ENCODE measurements at regions not wholly inside any gene's neighbourhood (a gene's known extent, or its start where the extent isn't known, plus 50 kb on each side); places are given as distances from the start of the nearest gene placed in this dataset.

GRCh38 chr13:97116754-97117153 is 105.4 kb upstream of the MBNL2 start:
- Mint-ChIP-seq H3K27me3 (peaks cover 39 to 62% (median 41%) of the 10 kb centered on the region in 3 donors), H3K4me1 (no peaks in the 10 kb centered on the region), H3K36me3 (no peaks in the 10 kb centered on the region), H3K9me3 (no peaks in the 10 kb centered on the region), H3K27ac (no peak overlapping the region), H3K4me3 (no peak overlapping the region)
- DNase-seq = no peak
- no peak for ATAC-seq (ENCODE audit: low read depth in 2 of 2)

- Mint-ChIP-seq H3K36me3 (no peaks in the 10 kb centered on the region), H3K27ac (no peak overlapping the region), H3K27me3 (peaks cover 33 to 66% (median 44%) of the 10 kb centered on the region in 3 donors), H3K4me3 (no peak overlapping the region), H3K9me3 (no peaks in the 10 kb centered on the region), H3K4me1 (no peaks in the 10 kb centered on the region)
- DNase-seq = no peak
- ATAC-seq (ENCODE audit: low read depth in 2 of 2) = no peak
Measured at GRCh38 chr13:97117388-97117910, 104.7 kb upstream of the MBNL2 start.

- Mint-ChIP-seq H3K36me3 (no peaks in the 10 kb centered on the region), H3K4me1 (no peaks in the 10 kb centered on the region), H3K27ac (no peak overlapping the region), H3K27me3 (peaks cover 43 to 79% (median 58%) of the 10 kb centered on the region in 3 donors), H3K4me3 (no peak overlapping the region), H3K9me3 (no peaks in the 10 kb centered on the region)
- DNase-seq = no peak
- no peak for ATAC-seq (ENCODE audit: low read depth in 2 of 2)
Measured at GRCh38 chr13:97119943-97120342, 102.2 kb upstream of the MBNL2 start.

GRCh38 chr13:97120346-97120745 is 101.8 kb upstream of the MBNL2 start:
- no peak overlapping the region for H3K27ac Mint-ChIP-seq
- DNase-seq (no peak), ATAC-seq (ENCODE audit: low read depth in 2 of 2) (no peak)
- H3K4me3 Mint-ChIP-seq = no peak overlapping the region
- H3K36me3 Mint-ChIP-seq = no peaks in the 10 kb centered on the region
- H3K27me3 Mint-ChIP-seq = peaks cover 41 to 79% (median 57%) of the 10 kb centered on the region in 3 donors
- H3K4me1 Mint-ChIP-seq = no peaks in the 10 kb centered on the region
- no peaks in the 10 kb centered on the region for H3K9me3 Mint-ChIP-seq

DNA sequence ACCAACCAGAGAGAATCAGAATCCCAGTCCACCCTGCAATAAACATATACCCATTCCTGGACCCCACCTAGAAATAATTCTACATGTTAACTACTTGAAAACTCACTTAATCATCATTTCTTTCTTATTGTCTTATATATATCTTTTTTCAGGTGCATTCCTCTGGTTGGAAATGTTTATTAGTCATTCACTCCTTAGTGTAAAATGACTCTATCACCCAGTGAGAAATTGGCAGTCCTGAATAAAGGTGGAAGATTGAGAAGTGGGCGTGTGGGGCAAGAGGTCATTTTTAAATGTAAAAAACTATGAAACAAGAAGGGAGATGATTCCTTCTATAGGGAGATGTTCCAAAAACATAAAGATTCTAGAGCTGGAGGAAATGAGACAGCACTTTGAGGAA is 101.2 kb upstream of the MBNL2 start:
- Mint-ChIP-seq H3K4me1 (no peaks in the 10 kb centered on the region), H3K27ac (no peak overlapping the region), H3K27me3 (peaks cover 41 to 78% (median 56%) of the 10 kb centered on the region in 3 donors), H3K9me3 (no peaks in the 10 kb centered on the region), H3K4me3 (no peak overlapping the region), H3K36me3 (no peaks in the 10 kb centered on the region)
- ATAC-seq (ENCODE audit: low read depth in 2 of 2) (no peak), DNase-seq (no peak)

DNA sequence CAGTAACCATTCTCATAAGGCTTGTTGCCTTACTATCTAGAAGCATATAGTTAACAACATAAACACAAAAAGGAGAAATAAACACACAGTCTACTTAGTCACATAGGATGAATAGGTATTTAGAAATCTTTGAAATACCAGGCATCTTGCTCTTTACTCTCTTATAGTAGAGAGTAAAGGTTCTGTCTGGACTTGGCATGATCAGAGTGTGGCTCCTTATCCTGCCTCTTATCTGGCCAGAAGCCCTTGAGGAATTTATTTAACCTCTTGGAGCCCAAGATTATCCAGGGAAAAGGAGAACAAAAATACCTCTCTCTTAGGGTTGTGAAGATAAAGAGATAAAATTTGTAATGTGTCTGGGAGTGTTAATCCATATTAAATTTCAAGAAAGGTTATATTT is 100.2 kb upstream of the MBNL2 start:
- no peak for ATAC-seq (ENCODE audit: low read depth in 2 of 2)
- no peaks in the 10 kb centered on the region for H3K36me3 Mint-ChIP-seq
- no peak for DNase-seq
- no peaks in the 10 kb centered on the region for H3K4me1 Mint-ChIP-seq
- H3K27me3 Mint-ChIP-seq = peaks cover 36 to 76% (median 64%) of the 10 kb centered on the region in 3 donors
- no peak overlapping the region for H3K27ac Mint-ChIP-seq
- H3K4me3 Mint-ChIP-seq = no peak overlapping the region
- no peaks in the 10 kb centered on the region for H3K9me3 Mint-ChIP-seq

GRCh38 chr13:97122381-97122996 is 99.6 kb upstream of the MBNL2 start:
- no peaks in the 10 kb centered on the region for H3K4me1 Mint-ChIP-seq
- ATAC-seq (ENCODE audit: low read depth in 2 of 2) (no peak), DNase-seq (no peak)
- H3K36me3 Mint-ChIP-seq = no peaks in the 10 kb centered on the region
- no peaks in the 10 kb centered on the region for H3K9me3 Mint-ChIP-seq
- H3K4me3 Mint-ChIP-seq = no peak overlapping the region
- no peak overlapping the region for H3K27ac Mint-ChIP-seq
- peaks cover 36 to 75% (median 65%) of the 10 kb centered on the region in 3 donors for H3K27me3 Mint-ChIP-seq

DNA sequence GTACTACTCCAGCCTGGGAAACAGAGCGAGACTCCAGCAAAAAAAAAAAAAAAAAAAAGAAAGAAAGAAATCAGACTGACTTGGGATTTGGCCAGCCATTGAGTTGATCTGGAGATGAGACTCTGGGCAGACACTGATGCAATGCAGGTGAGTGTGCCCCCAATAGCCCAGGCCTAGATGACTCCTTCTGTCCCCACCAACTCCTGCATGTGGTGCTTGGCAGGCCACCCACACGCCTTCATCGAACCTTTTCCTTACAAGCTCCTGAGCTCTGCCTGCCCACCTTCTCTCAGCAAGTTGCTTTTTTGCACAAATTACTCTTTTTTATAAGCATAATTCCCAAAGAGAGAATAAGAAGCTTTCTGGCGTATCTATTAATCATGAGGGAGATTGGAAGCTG is 97.9 kb upstream of the MBNL2 start:
- Mint-ChIP-seq H3K4me1 (no peaks in the 10 kb centered on the region), H3K4me3 (no peak overlapping the region), H3K9me3 (no peaks in the 10 kb centered on the region), H3K36me3 (no peaks in the 10 kb centered on the region), H3K27me3 (peaks cover 32 to 69% (median 57%) of the 10 kb centered on the region in 3 donors), H3K27ac (no peak overlapping the region)
- DNase-seq (no peak), ATAC-seq (ENCODE audit: low read depth in 2 of 2) (no peak)

DNA sequence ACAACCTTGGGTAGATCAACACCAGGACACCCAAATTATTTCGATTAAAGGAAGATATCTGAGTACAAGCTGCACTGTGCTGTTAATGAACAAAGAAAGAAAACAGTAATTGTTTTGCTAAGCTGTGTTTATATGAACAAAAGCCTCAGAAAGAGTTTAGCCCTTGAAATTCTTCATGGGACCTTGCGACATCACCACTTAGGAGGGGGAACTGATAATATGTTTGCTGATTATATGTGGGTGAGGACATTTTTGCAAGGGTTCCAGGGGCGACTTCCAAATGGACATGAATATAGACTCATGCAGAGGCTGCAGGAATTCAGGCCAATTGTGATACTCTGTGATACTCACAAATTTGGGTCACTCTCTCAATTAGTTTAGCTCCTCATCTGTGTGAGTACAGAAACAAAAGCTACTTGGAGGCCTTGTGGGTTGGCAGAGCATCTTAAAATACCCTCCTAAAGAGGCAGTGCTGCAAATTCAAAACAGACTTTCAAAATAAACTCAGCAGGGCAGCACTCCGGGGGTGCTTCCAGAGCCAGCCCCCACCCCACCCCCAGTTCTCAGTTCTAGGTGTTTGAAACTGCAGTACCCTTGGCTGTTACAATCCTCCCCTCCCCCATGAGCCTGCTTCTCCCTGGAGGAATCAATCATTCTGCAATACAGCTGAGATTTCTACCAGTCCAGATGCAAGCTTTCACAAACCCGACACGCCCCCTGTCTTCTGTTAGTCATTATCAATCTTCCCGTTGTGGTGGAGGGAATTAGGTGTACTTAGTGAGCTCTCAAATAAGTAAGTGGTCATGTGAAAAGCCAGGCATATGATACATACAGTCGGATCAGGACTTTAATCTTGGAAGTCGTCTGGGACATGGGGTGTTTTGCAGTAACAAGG is 97.0 kb upstream of the MBNL2 start:
- Mint-ChIP-seq H3K27me3 (peaks cover 32 to 62% (median 53%) of the 10 kb centered on the region in 3 donors), H3K27ac (no peak overlapping the region), H3K4me1 (no peaks in the 10 kb centered on the region), H3K36me3 (no peaks in the 10 kb centered on the region), H3K4me3 (no peak overlapping the region), H3K9me3 (no peaks in the 10 kb centered on the region)
- DNase-seq (no peak), ATAC-seq (ENCODE audit: low read depth in 2 of 2) (no peak)

GRCh38 chr13:97125810-97126738 is 96.1 kb upstream of the MBNL2 start:
- no peak for ATAC-seq (ENCODE audit: low read depth in 2 of 2)
- no peak for DNase-seq

GRCh38 chr13:97127842-97128241 is 94.3 kb upstream of the MBNL2 start:
- no peaks in the 10 kb centered on the region for H3K36me3 Mint-ChIP-seq
- no peaks in the 10 kb centered on the region for H3K4me1 Mint-ChIP-seq
- no peak overlapping the region for H3K27ac Mint-ChIP-seq
- no peak for DNase-seq
- peaks cover 20 to 55% (median 41%) of the 10 kb centered on the region in 3 donors for H3K27me3 Mint-ChIP-seq
- H3K9me3 Mint-ChIP-seq = no peaks in the 10 kb centered on the region
- ATAC-seq (ENCODE audit: low read depth in 2 of 2) = no peak
- H3K4me3 Mint-ChIP-seq = no peak overlapping the region

More at GRCh38 chr13:97125810-97126738, 96.1 kb upstream of the MBNL2 start:
- H3K9me3 Mint-ChIP-seq = no peaks in the 10 kb centered on the region
- H3K4me1 Mint-ChIP-seq = no peaks in the 10 kb centered on the region
- peaks cover 26 to 55% (median 48%) of the 10 kb centered on the region in 3 donors for H3K27me3 Mint-ChIP-seq
- no peaks in the 10 kb centered on the region for H3K36me3 Mint-ChIP-seq
- no peak overlapping the region for H3K27ac Mint-ChIP-seq
- no peak overlapping the region for H3K4me3 Mint-ChIP-seq

GRCh38 chr13:97130190-97130589 is 91.9 kb upstream of the MBNL2 start:
- no peaks in the 10 kb centered on the region for H3K4me1 Mint-ChIP-seq
- H3K36me3 Mint-ChIP-seq = no peaks in the 10 kb centered on the region
- no peak overlapping the region for H3K4me3 Mint-ChIP-seq
- no peak for ATAC-seq (ENCODE audit: low read depth in 2 of 2)
- no peak for DNase-seq
- H3K27me3 Mint-ChIP-seq = peaks cover 17 to 33% (median 30%) of the 10 kb centered on the region in 3 donors
- H3K9me3 Mint-ChIP-seq = no peaks in the 10 kb centered on the region
- H3K27ac Mint-ChIP-seq = no peak overlapping the region

DNA sequence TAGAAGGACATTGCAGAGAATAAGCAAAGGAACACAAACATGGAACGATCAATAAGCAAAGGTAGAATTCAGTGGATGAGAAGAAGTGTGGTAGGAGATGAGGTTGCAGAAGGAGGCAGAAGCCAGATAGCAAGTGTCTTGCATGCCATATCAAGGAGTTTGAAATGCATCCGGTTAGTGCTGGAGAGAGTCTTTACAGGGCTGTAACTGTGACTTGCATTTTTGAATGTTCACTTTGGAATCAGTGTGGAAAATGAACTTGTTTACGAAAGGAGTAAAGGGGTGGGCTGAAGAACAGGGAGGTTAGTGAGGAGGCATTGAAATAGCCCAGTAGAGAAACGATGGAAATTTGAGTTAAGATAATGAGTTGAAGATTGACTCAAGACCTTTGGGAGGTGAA is 90.7 kb upstream of the MBNL2 start:
- Mint-ChIP-seq H3K27me3 (peaks cover 15 to 32% (median 22%) of the 10 kb centered on the region in 3 donors), H3K36me3 (no peaks in the 10 kb centered on the region), H3K27ac (no peak overlapping the region), H3K4me1 (no peaks in the 10 kb centered on the region), H3K9me3 (no peaks in the 10 kb centered on the region), H3K4me3 (no peak overlapping the region)
- ATAC-seq (ENCODE audit: low read depth in 2 of 2) (no peak), DNase-seq (no peak)
